MM.1S (cell line): ENCODE measurements at regions not wholly inside any gene's neighbourhood (a gene's known extent, or its start where the extent isn't known, plus 50 kb on each side); places are given as distances from the start of the nearest gene placed in this dataset.
A peak's percentile ranks its signal among the peaks of the same experiment; 100 is the strongest.

Experiments used
- DNase-seq: peaks from one replicate; pipeline ENCODE4 v3.0.0-alpha.2; 2015
- H2AFZ ChIP-seq: fragments of 300-600 bp; sonication (generic); 2 replicates; pipeline ENCODE4 v1.6.0; 2016; ENCODE audit warnings: antibody characterized with exemption, low read length
- H3F3A ChIP-seq: fragments of 300-600 bp; sonication (generic); 2 replicates; pipeline ENCODE4 v1.6.1; 2016; ENCODE audit warnings: mild to moderate bottlenecking, antibody characterized with exemption, low read length, moderate library complexity, mixed read lengths; ENCODE audit not compliant: insufficient read depth
- H3K27ac ChIP-seq: fragments of 300-600 bp; sonication (generic); 2 replicates; pipeline ENCODE4 v1.5.1; 2016; ENCODE audit warnings: mild to moderate bottlenecking, low read length
- H3K27me3 ChIP-seq: fragments of 300-600 bp; sonication (generic); replicated peaks from 2 replicates; pipeline ENCODE4 v1.6.0; 2016; ENCODE audit warnings: low read length; ENCODE audit not compliant: insufficient read depth
- H3K36me3 ChIP-seq: fragments of 300-600 bp; sonication (generic); replicated peaks from 2 replicates; pipeline ENCODE4 v1.6.1; 2016; ENCODE audit warnings: mild to moderate bottlenecking, low read length, mixed read lengths; ENCODE audit not compliant: insufficient read depth
- H3K4me1 ChIP-seq: fragments of 300-600 bp; sonication (generic); 2 replicates; pipeline ENCODE4 v1.6.1; 2016; ENCODE audit warnings: low read length, mixed read lengths
- H3K4me2 ChIP-seq: fragments of 300-600 bp; sonication (generic); 2 replicates; pipeline ENCODE4 v1.6.0; 2016; ENCODE audit warnings: low read depth, low read length
- H3K4me3 ChIP-seq: fragments of 300-600 bp; sonication (generic); 2 replicates; pipeline ENCODE4 v1.5.1; 2016; ENCODE audit warnings: low read length, mixed read lengths
- H3K79me2 ChIP-seq: fragments of 300-600 bp; sonication (generic); 2 replicates; pipeline ENCODE4 v1.6.1; 2016; ENCODE audit warnings: mixed run types, low read length, mixed read lengths
- H3K9ac ChIP-seq: fragments of 300-600 bp; sonication (generic); 2 replicates; pipeline ENCODE4 v1.6.1; 2016; ENCODE audit warnings: low read length, mixed read lengths
- H3K9me2 ChIP-seq: fragments of 300-600 bp; sonication (generic); replicated peaks from 2 replicates; pipeline ENCODE4 v1.6.1; 2016; ENCODE audit warnings: mild to moderate bottlenecking, low read length, mixed read lengths; ENCODE audit not compliant: insufficient read depth
- H3K9me3 ChIP-seq: fragments of 300-600 bp; sonication (generic); replicated peaks from 2 replicates; pipeline ENCODE4 v1.6.1; 2016; ENCODE audit warnings: mild to moderate bottlenecking, low read length, mixed read lengths; ENCODE audit not compliant: insufficient read depth
- H4K20me1 ChIP-seq: fragments of 300-600 bp; sonication (generic); 2 replicates; pipeline ENCODE4 v1.6.1; 2016; ENCODE audit warnings: mild to moderate bottlenecking, low read length, moderate library complexity, mixed read lengths; ENCODE audit not compliant: insufficient read depth
- CTCF ChIP-seq: fragments of 300-600 bp; sonication (generic); IDR thresholded peaks from 2 replicates; pipeline ENCODE4 v1.5.1; 2016; ENCODE audit warnings: antibody characterized with exemption, low read length, mixed read lengths
- EZH2 ChIP-seq: fragments of 300-600 bp; sonication (generic); optimal IDR thresholded peaks from 2 replicates; pipeline ENCODE3; 2017; ENCODE audit warnings: low read depth, mild to moderate bottlenecking, antibody characterized with exemption, low read length, mixed read lengths
- EZH2phosphoT487 ChIP-seq: fragments of 300-600 bp; sonication (generic); IDR thresholded peaks from 2 replicates; pipeline ENCODE4 v1.6.1; 2018; ENCODE audit warnings: antibody characterized with exemption, low read length

GRCh38 chr4:153113838-153114105 is 90.5 kb upstream of the TRIM2 start:
- Histone ChIP-seq H3K4me1 (peaks cover 38% of the 10 kb centered on the region), H3K4me3 (no peak overlapping the region), H3K9ac (no peak overlapping the region), H3K4me2 (peak overlapping the region; percentile 50), H3K9me3 (no peaks in the 10 kb centered on the region), H3K27ac (no peak overlapping the region), H3K79me2 (no peaks in the 10 kb centered on the region), H2AFZ (no peak overlapping the region), H3F3A (peaks cover 20% of the 10 kb centered on the region), H3K36me3 (no peaks in the 10 kb centered on the region), H3K27me3 (no peaks in the 10 kb centered on the region), H4K20me1 (no peaks in the 10 kb centered on the region), H3K9me2 (no peaks in the 10 kb centered on the region)
- TF ChIP-seq EZH2 (no peak), EZH2phosphoT487 (no peak), CTCF (no peak)
- DNase-seq = no peak

GRCh38 chr4:153114771-153115321 is 89.4 kb upstream of the TRIM2 start:
- H3K4me1 ChIP-seq = peaks cover 38% of the 10 kb centered on the region
- H2AFZ ChIP-seq = no peak overlapping the region
- peak overlapping the region; percentile 63 for H3K4me2 ChIP-seq
- no peak overlapping the region for H3K9ac ChIP-seq
- H3K9me3 ChIP-seq = no peaks in the 10 kb centered on the region
- no peaks in the 10 kb centered on the region for H3K36me3 ChIP-seq
- H3K79me2 ChIP-seq = no peaks in the 10 kb centered on the region
- TF ChIP-seq EZH2 (no peak), CTCF (no peak), EZH2phosphoT487 (no peak)
- H4K20me1 ChIP-seq = no peaks in the 10 kb centered on the region
- H3K27ac ChIP-seq = peak overlapping the region; percentile 81; the same call in 1 of the 2 replicates
- no peaks in the 10 kb centered on the region for H3K27me3 ChIP-seq
- H3K9me2 ChIP-seq = no peaks in the 10 kb centered on the region
- no peak for DNase-seq
- no peak overlapping the region for H3K4me3 ChIP-seq
- peaks cover 20% of the 10 kb centered on the region for H3F3A ChIP-seq

DNA sequence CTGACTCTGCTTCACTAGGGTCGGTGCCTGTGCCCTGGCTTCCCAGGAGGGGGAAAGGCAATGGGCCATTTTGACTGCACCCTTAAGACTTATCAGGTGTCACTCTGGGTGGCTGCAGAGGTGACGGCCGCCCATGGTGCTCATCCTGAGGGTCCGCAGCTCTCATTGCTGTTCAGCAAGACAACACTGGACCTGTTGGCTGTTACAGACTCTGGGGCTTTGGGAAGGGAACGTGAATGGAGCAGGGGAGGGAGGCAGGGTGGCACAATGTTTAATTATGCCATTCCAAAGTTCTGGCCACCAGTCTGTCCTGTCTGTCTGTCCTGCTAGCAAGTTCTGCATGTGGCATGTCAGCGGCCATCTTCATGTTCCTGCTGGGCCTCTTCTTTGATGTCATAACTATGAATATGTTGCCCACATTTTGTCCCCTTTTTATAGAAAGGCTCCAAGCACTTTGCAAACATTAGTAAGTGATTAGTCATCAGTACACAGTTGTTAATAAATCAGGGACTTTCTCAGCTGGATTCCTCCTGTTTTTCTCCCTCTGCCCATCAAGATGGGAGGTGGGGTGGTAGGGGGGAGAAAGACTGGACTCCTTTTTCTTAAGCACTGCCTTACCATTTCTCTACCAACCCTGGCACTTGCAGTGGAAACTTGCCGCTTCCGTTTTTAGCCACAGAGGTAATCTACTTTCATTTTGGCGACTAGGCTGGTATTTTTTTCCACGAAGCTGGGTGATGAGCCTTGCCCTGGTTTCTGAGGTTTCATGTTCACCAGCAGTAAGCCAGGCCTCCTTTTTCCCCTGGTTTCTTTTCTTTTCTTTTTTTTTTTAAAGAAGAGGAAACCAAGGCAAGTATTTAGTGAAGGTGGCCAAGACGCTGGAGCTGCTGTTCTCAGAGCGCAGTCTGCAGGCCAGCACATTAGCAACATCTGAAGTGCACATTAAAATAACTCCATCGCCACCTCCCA is 88.6 kb upstream of the TRIM2 start:
- H3K9me2 ChIP-seq = no peaks in the 10 kb centered on the region
- DNase-seq = peak; percentile 95
- H3K4me3 ChIP-seq = peak overlapping the region; percentile 33
- H3K9me3 ChIP-seq = no peaks in the 10 kb centered on the region
- H3K4me1 ChIP-seq = peaks cover 38% of the 10 kb centered on the region
- peak overlapping the region; percentile 81 for H3K27ac ChIP-seq
- no peaks in the 10 kb centered on the region for H3K79me2 ChIP-seq
- H3K9ac ChIP-seq = peak overlapping the region; percentile 35; the same call in 1 of the 2 replicates
- H3K27me3 ChIP-seq = no peaks in the 10 kb centered on the region
- H2AFZ ChIP-seq = peak overlapping the region; percentile 49
- H3K36me3 ChIP-seq = no peaks in the 10 kb centered on the region
- peak overlapping the region; percentile 83 for H3K4me2 ChIP-seq
- 0 out of 2 replicates have a peak, but pooled peaks have one; percentile 3 for TF ChIP-seq CTCF
- no peak for TF ChIP-seq EZH2phosphoT487
- H3F3A ChIP-seq = peaks cover 20% of the 10 kb centered on the region
- H4K20me1 ChIP-seq = no peaks in the 10 kb centered on the region
